NCI-H187 treated with DMSO at 0.1 percent for 48 hours (cell line): ENCODE measurements at regions not wholly inside any gene's neighbourhood (a gene's known extent, or its start where the extent isn't known, plus 50 kb on each side); places are given as distances from the start of the nearest gene placed in this dataset.

Source experiments
- DNase-seq: peaks from one replicate; lab custom pipeline; 2025; lab: John Stamatoyannopoulos, UW

GRCh38 chr5:175805256-175806011, 65.9 kb upstream of the CPLX2 start:
- no peak for DNase-seq

DNA sequence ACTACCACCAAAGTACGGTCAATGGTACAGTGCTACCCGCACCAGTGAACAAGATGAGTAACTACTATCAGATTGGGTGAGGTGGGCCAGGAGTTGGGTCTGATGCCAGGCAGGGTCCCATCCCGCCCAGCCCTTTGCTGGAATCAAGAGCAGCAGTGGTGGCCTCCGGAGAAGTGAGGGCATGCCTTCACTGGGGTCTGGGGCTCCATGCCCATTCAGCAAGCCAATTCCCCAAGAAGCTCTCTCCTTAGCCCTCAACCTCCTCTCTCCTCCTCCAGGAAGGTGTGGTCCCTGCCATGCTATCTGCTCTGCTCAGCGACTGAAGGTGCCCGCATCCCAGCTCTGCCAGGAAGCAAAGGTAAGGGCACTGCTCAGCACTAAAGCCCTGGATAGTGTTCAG, 62.7 kb upstream of the CPLX2 start:
- no peak for DNase-seq

DNA sequence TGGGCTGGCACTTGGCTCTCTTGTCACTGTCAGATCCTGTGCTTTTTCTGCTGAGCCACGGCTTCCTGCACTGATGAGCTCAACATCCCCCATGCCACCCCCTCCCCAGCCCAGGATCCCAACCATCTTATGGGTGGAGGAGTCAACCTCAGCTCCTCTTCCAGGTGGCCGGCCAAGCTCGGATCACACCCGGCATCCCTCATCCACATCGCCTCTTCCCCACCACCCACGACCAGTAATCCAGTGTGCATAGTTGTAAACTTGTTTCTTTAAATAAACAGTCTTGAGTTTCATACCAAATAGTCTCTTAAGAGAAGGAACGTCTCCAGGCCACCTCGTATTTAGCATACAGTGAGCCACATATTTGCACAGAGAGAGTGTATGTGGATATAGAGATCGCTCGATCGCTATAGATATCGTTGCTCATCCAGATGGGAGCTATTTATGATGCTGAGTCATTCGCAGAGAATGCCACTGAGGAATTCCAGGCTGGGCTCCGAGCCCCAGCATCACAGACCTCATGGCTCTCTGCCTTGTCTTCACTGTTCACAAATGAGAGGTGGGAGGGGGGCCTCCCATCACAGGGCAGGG, 61.8 kb upstream of the CPLX2 start:
- DNase-seq: no peak

GRCh38 chr5:175810457-175810856, 60.9 kb upstream of the CPLX2 start:
- no peak for DNase-seq

GRCh38 chr5:175811589-175811988, 59.8 kb upstream of the CPLX2 start:
- DNase-seq: no peak

DNA sequence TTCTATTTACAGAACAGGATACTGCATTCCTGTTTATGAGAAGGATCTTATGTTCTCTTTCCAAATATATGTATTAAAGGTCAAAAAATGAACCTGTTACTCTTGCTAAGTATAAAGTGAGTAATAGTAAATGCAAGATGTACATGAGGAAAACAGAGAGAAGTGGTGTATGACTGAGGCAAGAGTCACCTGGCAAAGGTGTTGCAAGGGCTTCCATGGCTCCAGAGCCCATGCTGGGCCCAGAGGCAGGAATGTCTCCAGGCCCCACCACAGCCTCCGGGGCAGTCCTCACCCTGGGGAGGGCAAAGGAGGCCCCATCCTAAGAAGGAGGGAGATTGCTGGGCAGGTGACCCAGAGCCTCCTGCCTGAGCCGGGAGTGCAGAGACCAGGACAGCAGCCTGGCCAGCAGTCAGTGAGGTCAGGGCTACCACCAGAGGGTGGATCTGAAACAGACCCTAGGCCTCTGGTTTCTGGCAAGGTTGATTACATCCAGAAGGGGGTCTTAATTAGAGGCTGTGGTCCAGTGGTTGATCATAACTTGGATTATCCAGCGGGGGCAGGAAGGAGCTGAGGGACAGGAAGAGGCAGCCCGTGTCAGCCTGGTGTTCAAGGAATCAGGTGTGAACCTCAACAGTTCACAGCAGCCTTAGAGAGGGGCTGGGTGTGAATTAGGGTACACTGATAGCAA, 57.3 kb upstream of the CPLX2 start:
- DNase-seq: no peak

DNA sequence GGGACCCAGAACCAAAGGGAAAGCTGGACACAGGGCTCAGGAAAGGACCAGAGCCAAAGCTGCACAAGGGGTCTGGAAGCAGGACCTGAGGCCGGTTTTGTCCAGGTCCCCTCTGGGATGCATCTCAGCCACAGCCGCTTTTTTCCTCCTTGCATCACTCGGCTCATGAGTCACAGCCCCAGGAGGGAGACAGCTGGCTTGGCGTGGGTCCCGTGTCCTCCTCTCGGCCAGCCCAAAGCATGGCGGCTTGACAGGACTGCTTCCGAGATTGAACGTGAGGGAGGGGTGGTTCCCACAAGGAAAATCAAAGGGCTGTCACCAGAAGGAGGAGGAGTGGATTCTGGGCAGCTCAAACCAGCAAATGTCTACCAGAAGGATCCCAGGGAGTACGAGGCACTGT, 56.7 kb upstream of the CPLX2 start:
- DNase-seq: no peak

DNA sequence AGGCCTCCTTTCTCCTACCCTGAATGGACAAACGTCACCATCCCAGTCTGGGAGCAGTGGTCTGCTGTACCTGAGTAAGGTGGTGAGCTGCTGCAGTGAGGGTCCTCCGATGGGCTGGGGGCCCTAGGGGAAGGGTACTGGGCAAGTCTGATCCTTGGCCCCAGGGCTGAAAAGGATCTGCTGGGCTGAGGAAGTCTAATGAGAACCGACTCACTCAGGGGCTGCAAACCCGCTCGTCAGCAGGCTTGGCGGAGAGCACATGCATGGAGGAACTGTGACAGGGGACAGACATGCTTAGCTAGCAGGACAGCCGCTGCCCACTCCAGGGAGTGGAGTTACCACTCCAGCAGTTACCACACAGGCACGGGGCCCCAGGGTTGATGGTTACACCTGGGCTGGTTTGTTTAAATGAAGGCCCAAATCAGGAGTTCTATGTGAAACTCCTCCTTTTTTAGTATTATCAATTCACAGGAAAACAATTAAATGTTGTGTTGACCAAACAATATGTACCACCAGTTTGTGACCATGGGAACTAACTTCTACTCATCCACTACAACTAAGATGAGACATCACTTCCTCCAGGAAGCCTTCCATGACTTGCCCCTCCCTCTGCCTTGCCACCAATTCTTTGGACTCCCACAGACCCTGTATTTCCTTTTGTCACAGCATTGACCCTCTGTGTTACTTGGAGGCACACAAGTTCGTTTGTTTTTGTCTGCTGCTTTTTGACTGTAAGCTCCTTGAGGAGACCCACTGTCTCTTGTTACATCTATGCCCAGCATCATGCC, 56.1 kb upstream of the CPLX2 start:
- no peak for DNase-seq

GRCh38 chr5:175816348-175816747, 55.0 kb upstream of the CPLX2 start:
- DNase-seq: no peak

GRCh38 chr5:175819090-175819425, 52.3 kb upstream of the CPLX2 start:
- no peak for DNase-seq

GRCh38 chr5:175820230-175820629, 51.1 kb upstream of the CPLX2 start:
- peak; percentile 72 for DNase-seq
